H1 (cell line): ENCODE measurements at regions not wholly inside any gene's neighbourhood (a gene's known extent, or its start where the extent isn't known, plus 50 kb on each side); places are given as distances from the start of the nearest gene placed in this dataset.

ENCODE experiments used
- CTCF ChIA-PET: fragments of 300-600 bp; sonication (Branson Sonifier 250); formaldehyde crosslinking; loops from one replicate; lab custom pipeline; 2021; ENCODE audit not compliant: partially characterized antibody; lab: Charles Lee
- POLR2A ChIA-PET: fragments of 300-600 bp; sonication (Branson Sonifier 250); formaldehyde crosslinking; loops from one replicate; lab custom pipeline; 2021; ENCODE audit warnings: inconsistent platforms; ENCODE audit not compliant: partially characterized antibody; lab: Charles Lee
- DNase-seq, 2 experiments: peaks; one replicate each; pipeline versions ENCODE4 v3.0.0 to v3.0.0-alpha.2; 2010 to 2022; ENCODE audit warnings: low spot score in 2 of 2, low read depth in 1 of 2, mixed read lengths in 1 of 2
- FAIRE-seq: peaks from 2 replicates; lab custom pipeline; 2011; peaks lifted over from hg19 to GRCh38; lab: Jason Lieb, UNC
- H2AFZ ChIP-seq: 2 replicates; pipeline ENCODE4 v1.8.1; 2012; ENCODE audit warnings: low read length, inconsistent platforms
- H2AK5ac ChIP-seq: 2 replicates; pipeline ENCODE4 v1.6.1; 2013; ENCODE audit warnings: low read depth, low read length
- H2BK120ac ChIP-seq: replicated peaks from 2 replicates; pipeline ENCODE3; 2013; ENCODE audit warnings: low read depth, low read length, inconsistent platforms
- H2BK12ac ChIP-seq: 2 replicates; pipeline ENCODE4 v1.6.1; 2013; ENCODE audit warnings: low read depth, low read length
- H2BK15ac ChIP-seq: 2 replicates; pipeline ENCODE4 v1.6.1; 2013; ENCODE audit warnings: low read length
- H2BK20ac ChIP-seq: 2 replicates; pipeline ENCODE4 v1.6.1; 2013; ENCODE audit warnings: low read length
- H2BK5ac ChIP-seq: 2 replicates; pipeline ENCODE4 v1.6.1; 2013; ENCODE audit warnings: low read depth, low read length
- H3K14ac ChIP-seq: 2 replicates; pipeline ENCODE4 v1.6.1; 2013; ENCODE audit warnings: inconsistent platforms; ENCODE audit not compliant: insufficient read length
- H3K18ac ChIP-seq: 2 replicates; pipeline ENCODE4 v1.6.1; 2013; ENCODE audit warnings: low read length; ENCODE audit errors: extremely low read depth
- H3K23ac ChIP-seq: 2 replicates; pipeline ENCODE4 v1.6.1; 2013; ENCODE audit warnings: inconsistent platforms; ENCODE audit not compliant: insufficient read length
- H3K23me2 ChIP-seq: 2 replicates; pipeline ENCODE4 v1.6.1; 2013; ENCODE audit warnings: low read depth, low read length
- H3K27ac ChIP-seq: 2 replicates; pipeline ENCODE4 v1.6.1; 2011; ENCODE audit warnings: low read depth, low read length, inconsistent platforms
- H3K27me3 ChIP-seq, 4 experiments: replicated peaks in 1 of 4; 1 replicate in 1 of 4; 2 replicates in 3 of 4; pipeline versions ENCODE4 v1.6.1 to v1.8.1; 2011 to 2013; ENCODE audit warnings: low read length in 3 of 4, mild to moderate bottlenecking in 3 of 4, inconsistent platforms in 2 of 4, mixed read lengths in 2 of 4, moderate library complexity in 1 of 4; ENCODE audit not compliant: control insufficient read depth in 3 of 4, insufficient read depth in 3 of 4; ENCODE audit errors: extremely low read depth in 1 of 4
- H3K36me3 ChIP-seq, 4 experiments: 2 replicates each; pipeline versions ENCODE4 v1.6.1 to v1.8.1; 2011 to 2013; ENCODE audit warnings: mild to moderate bottlenecking in 4 of 4, low read length in 3 of 4, moderate library complexity in 2 of 4, control low read depth in 1 of 4, inconsistent platforms in 1 of 4; ENCODE audit not compliant: insufficient read depth in 4 of 4, control insufficient read depth in 2 of 4
- H3K4ac ChIP-seq: replicated peaks from 2 replicates; pipeline ENCODE3; 2013; ENCODE audit warnings: low read length, low read depth, mixed read lengths, inconsistent platforms; ENCODE audit not compliant: insufficient read length
- H3K4me1 ChIP-seq, 4 experiments: replicated peaks in 1 of 4; 1 replicate in 1 of 4; 2 replicates in 3 of 4; pipeline versions ENCODE4 v1.6.1 to v1.8.1; 2011 to 2013; ENCODE audit warnings: low read length in 3 of 4, inconsistent platforms in 2 of 4, mixed read lengths in 1 of 4; ENCODE audit not compliant: insufficient read depth in 4 of 4, control insufficient read depth in 3 of 4
- H3K4me2 ChIP-seq, 2 experiments: 2 replicates each; pipeline versions ENCODE4 v1.6.1 to v1.8.1; 2011 to 2013; ENCODE audit warnings: low read depth in 2 of 2, low read length in 2 of 2, control low read depth in 1 of 2, inconsistent platforms in 1 of 2, mild to moderate bottlenecking in 1 of 2; ENCODE audit not compliant: insufficient read depth in 1 of 2
- H3K4me3 ChIP-seq, 4 experiments: fragments of 200-600, 300-600 bp in 1 of 4; sonication (generic), shearing (Covaris generic), sonication (Bioruptor Twin) in 1 of 4; 2 replicates each; pipeline versions ENCODE4 v1.5.1 to v1.8.1; 2011 to 2016; ENCODE audit warnings: low read length in 4 of 4, low read depth in 3 of 4, control low read depth in 2 of 4, inconsistent platforms in 2 of 4, mild to moderate bottlenecking in 2 of 4, mixed read lengths in 1 of 4, moderate library complexity in 1 of 4; ENCODE audit not compliant: insufficient read depth in 2 of 4; ENCODE audit errors: extremely low read depth in 1 of 4
- H3K56ac ChIP-seq: replicated peaks from 2 replicates; pipeline ENCODE3; 2013; ENCODE audit warnings: low read depth, mild to moderate bottlenecking, mixed read lengths, low read length, inconsistent platforms; ENCODE audit not compliant: insufficient read length
- H3K79me1 ChIP-seq: 2 replicates; pipeline ENCODE4 v1.6.1; 2013; ENCODE audit warnings: low read depth, low read length, control low read depth
- H3K79me2 ChIP-seq, 2 experiments: 2 replicates each; pipeline versions ENCODE4 v1.6.1 to v1.8.1; 2012 to 2013; ENCODE audit warnings: low read length in 2 of 2, mild to moderate bottlenecking in 2 of 2, inconsistent platforms in 1 of 2; ENCODE audit not compliant: insufficient read depth in 2 of 2, control insufficient read depth in 1 of 2
- H3K9ac ChIP-seq, 4 experiments: replicated peaks in 1 of 4; 1 replicate in 1 of 4; 2 replicates in 3 of 4; pipeline versions ENCODE4 v1.6.1 to v1.8.1; 2011 to 2013; ENCODE audit warnings: low read depth in 3 of 4, low read length in 3 of 4, control low read depth in 2 of 4, mild to moderate bottlenecking in 2 of 4, moderate library complexity in 2 of 4, inconsistent platforms in 1 of 4; ENCODE audit errors: extremely low read depth in 1 of 4
- H3K9me3 ChIP-seq, 2 experiments: 2 replicates each; pipeline versions ENCODE4 v1.6.1 to v1.8.1; 2012 to 2013; ENCODE audit warnings: mild to moderate bottlenecking in 2 of 2, moderate library complexity in 2 of 2, control low read depth in 1 of 2, inconsistent platforms in 1 of 2, low read depth in 1 of 2, low read length in 1 of 2, mixed read lengths in 1 of 2; ENCODE audit not compliant: insufficient read depth in 2 of 2
- H4K20me1 ChIP-seq, 2 experiments: replicated peaks in 1 of 2; 2 replicates each; pipeline versions ENCODE3 to v1.8.1; 2011 to 2013; ENCODE audit warnings: inconsistent platforms in 2 of 2, low read length in 2 of 2, mild to moderate bottlenecking in 1 of 2; ENCODE audit not compliant: insufficient read depth in 2 of 2, control insufficient read depth in 1 of 2
- H4K5ac ChIP-seq: 2 replicates; pipeline ENCODE4 v1.6.1; 2013; ENCODE audit warnings: low read length, low read depth, mixed read lengths, inconsistent platforms; ENCODE audit not compliant: insufficient read length
- H4K8ac ChIP-seq: 2 replicates; pipeline ENCODE4 v1.8.0; 2013; ENCODE audit warnings: mild to moderate bottlenecking, moderate library complexity, low read length, inconsistent platforms; ENCODE audit not compliant: insufficient read depth; ENCODE audit errors: extremely low read depth
- H4K91ac ChIP-seq: replicated peaks from 2 replicates; pipeline ENCODE3; 2013; ENCODE audit warnings: low read length, mixed read lengths, inconsistent platforms; ENCODE audit not compliant: insufficient read length
- CHD1 ChIP-seq: IDR thresholded peaks from 2 replicates; pipeline ENCODE4 v1.6.1; 2012; ENCODE audit warnings: low read depth, low read length, improper control_type of control experiment
- EP300 ChIP-seq, 2 experiments: IDR thresholded peaks; 1 replicate in 1 of 2; 2 replicates in 1 of 2; pipeline ENCODE4 v1.6.1; 2011 to 2012; ENCODE audit warnings: low read depth in 2 of 2, low read length in 2 of 2, mild to moderate bottlenecking in 2 of 2, borderline replicate concordance in 1 of 2, inconsistent platforms in 1 of 2, moderate library complexity in 1 of 2
- POLR2AphosphoS5 ChIP-seq: IDR thresholded peaks from 2 replicates; pipeline ENCODE4 v1.6.1; 2011; ENCODE audit warnings: low read depth, low read length
- WGBS, 2 experiments: shearing (Covaris generic) in 1 of 2; methylation state at CpG; one replicate each; pipeline versions ENCODE4 v1.1.6 to v1.1.7; 2013 to 2015; ENCODE audit warnings: low lambda C conversion rate in 2 of 2, mixed read lengths in 2 of 2, inconsistent platforms in 1 of 2, low coverage in 1 of 2, missing lambda C conversion rate in 1 of 2; ENCODE audit not compliant: insufficient replicate concordance in 2 of 2, insufficient coverage in 1 of 2, insufficient read length in 1 of 2; ENCODE audit errors: extremely low coverage in 1 of 2, missing lambda C conversion rate in 1 of 2; 5-methylcytosine and 5-hydroxymethylcytosine counted together

GRCh38 chr7:12146813-12147212 lies 64.3 kb upstream of the TMEM106B start:
- Histone ChIP-seq H3K4me2 (no peak overlapping the region), H3K27ac (no peak overlapping the region), H2BK15ac (no peak overlapping the region), H3K14ac (no peak overlapping the region), H3K18ac (no peak overlapping the region), H3K23me2 (no peaks in the 10 kb centered on the region), H3K36me3 (no peaks in the 10 kb centered on the region), H3K23ac (no peak overlapping the region), H2BK5ac (no peak overlapping the region), H3K56ac (no peak overlapping the region), H3K9ac (no peak overlapping the region), H3K4ac (no peak overlapping the region), H2BK12ac (no peak overlapping the region), H3K4me3 (no peak overlapping the region), H3K9me3 (no peaks in the 10 kb centered on the region), H4K5ac (no peak overlapping the region), H4K8ac (no peak overlapping the region), H2AFZ (no peak overlapping the region), H3K79me2 (no peaks in the 10 kb centered on the region), H2AK5ac (no peak overlapping the region), H2BK120ac (no peak overlapping the region), H3K79me1 (no peaks in the 10 kb centered on the region), H3K27me3 (no peaks in the 10 kb centered on the region), H4K20me1 (no peaks in the 10 kb centered on the region), H4K91ac (no peak overlapping the region), H2BK20ac (no peak overlapping the region), H3K4me1 (no peaks in the 10 kb centered on the region)
- ChIA-PET POLR2A (no interaction called here), CTCF (no interaction called here)
- TF ChIP-seq POLR2AphosphoS5, result no peak
- no peak for TF ChIP-seq CHD1
- TF ChIP-seq EP300 (IDR thresholded peaks at IDR 0.05; ENCODE audit: borderline replicate concordance in 1 of 2, low read depth in 2 of 2, low read length in 2 of 2), result no peak
- 83% methylated on average over 2 of the region's 2 CpGs; no CpG with 5 or more reads in 1 of the 2 experiments for WGBS, 2 experiments
- FAIRE-seq, result no peak
- no peak for DNase-seq
